Stimulated activated CD4-positive, alpha-beta T cell treated with anti-CD3 and anti-CD28 coated beads, Interleukin-12 subunit alpha, Interleukin-12 subunit beta, amount 100 ng/mL, for 48 hours (primary cell): ENCODE measurements at regions not wholly inside any gene's neighbourhood (a gene's known extent, or its start where the extent isn't known, plus 50 kb on each side); places are given as distances from the start of the nearest gene placed in this dataset.

ENCODE experiments used
- DNase-seq, 3 donors: peaks; one replicate each; pipeline ENCODE4 v3.0.0-alpha.2; 2020; ENCODE audit warnings: low read depth in 2 of 3, low spot score in 1 of 3

DNA sequence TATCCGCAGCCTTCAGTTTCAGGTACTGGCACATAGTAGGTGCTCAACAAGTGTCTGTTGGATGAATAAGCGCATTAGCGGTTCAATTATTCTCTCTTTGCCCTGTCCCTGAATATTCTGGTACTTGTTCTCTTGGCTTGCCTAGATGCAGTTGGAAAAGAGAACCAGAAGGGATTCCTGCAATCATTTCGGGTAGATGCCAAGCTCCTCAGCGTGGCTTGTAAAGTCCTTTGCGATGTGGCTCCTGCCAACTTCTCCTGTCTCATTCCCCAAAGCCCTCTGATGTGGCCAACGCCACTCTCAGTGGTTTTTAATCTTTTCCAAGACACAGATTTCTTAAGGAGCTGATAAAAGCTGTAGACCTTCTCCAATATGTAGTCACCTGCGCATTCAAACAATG lies 230.3 kb downstream of the SUDS3 start:
- DNase-seq, result no peak

GRCh38 chr12:118607831-118608230 lies 231.5 kb downstream of the SUDS3 start:
- no peak for DNase-seq

DNA sequence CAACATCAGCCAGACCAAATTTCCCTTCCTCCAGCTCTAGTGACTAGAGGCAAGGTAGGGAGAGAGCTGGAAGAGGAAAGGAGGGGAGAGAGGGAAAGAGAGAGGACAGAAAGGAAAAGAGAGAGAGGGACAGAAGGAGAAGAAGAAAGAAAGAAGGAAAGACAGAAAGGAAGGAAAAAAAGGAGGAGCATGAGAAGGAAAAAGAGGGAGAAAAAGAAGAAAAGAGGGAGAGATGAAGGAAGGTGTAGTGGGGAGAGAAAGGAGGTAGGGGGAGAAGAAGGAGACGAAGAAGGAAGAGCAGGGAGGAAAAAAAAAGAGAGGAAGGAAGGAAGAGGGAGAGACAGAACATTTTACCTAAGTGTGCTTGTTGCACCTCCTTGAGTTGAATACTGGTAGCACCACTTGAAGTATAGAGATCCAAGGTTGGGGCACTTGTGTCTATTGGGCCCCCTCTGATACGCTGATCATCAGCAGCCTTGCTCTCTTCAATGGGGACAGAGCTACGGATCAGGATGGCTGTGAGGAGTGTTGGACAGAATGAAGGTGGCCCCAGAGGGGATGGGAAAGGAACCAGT lies 232.5 kb downstream of the SUDS3 start:
- DNase-seq, result no peak

GRCh38 chr12:118611295-118611694 lies 234.9 kb downstream of the SUDS3 start:
- DNase-seq, result no peak

GRCh38 chr12:118611770-118612169 lies 235.4 kb downstream of the SUDS3 start:
- DNase-seq, result no peak

DNA sequence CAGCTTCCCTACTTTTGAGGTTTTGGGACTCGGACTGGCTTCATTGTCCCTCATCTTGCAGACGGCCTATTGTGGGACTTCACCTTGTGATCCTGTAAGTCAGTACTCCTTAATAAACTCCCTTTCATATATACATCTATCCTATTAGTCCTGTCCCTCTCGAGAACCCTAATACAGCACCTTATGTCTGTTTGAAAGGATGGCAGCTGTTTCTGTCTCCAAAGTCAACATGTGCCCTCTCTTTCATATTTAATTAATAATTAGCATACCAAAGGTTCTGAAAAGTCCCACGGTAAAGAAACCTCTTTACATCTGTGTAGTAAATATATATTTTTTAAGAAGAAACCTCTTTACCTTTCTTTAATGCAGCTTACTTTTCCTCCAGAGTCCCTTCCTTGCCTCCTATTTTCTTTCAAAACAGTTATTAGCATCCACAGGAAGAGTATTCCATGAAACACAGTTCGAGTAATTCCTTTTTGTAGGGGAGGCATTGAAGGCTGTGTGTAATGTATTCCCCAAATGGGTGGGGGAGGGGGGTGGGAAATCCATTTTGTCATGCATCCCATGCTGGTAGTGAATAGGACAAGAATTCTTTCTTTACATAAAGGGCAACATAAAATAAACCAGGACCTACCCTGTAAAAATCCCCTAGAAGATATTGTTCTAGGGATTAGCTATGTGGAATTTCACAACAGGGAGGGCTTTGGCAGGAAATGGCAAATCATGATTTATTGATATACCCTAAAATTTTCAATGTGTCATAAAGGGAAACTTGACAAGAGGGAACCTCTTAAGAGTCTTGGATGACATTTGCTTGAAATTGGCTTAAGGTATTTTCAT lies 241.5 kb downstream of the SUDS3 start:
- DNase-seq, result no peak

DNA sequence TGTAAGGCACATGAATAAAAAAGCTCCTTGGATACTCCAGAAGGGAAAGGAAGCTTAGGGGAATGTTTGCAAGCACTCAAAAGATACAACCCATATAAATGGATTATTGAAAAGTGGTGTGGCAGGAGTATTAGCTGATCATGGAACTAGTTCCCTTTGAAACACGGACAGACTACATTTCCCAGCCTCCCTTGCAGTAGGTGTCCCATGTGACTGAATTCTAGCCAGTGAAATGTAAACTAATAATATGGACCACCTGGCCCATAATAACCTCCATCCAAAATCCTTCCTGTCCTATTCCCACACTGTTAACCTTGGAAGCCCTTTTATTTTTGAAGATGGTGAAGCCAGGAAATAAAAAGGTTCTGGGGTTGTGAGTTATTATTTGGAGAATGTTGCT lies 242.3 kb downstream of the SUDS3 start:
- DNase-seq, result no peak

DNA sequence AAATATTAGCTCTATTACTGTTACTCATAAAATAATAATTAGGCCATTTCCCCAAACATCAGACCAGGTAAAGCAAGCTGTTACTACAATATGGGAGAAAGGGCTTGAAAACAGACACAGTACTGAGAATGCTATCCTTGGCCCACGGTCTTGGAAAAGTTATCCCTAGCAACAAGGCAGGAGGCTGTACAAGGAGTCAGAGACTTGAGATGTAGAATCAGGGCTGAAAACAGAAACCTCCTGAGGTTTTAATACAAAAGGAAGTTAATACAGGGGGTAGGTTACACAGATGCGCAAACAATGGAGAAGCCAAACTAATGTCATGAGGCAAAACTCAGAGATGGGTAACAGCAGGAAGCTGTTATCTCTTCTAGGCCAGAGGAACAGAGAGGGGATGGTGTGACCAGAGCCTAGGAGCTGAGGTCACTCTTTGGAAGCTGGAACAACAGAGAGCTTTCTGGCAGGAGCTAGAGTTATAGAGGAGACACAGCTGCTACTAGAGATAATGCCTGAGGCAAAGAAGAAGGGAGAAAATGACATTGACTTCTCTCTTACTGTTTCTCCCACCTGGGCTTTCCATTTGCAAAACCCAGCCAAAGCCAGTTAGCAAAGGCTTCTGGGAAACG lies 248.8 kb downstream of the SUDS3 start:
- DNase-seq, result no peak

DNA sequence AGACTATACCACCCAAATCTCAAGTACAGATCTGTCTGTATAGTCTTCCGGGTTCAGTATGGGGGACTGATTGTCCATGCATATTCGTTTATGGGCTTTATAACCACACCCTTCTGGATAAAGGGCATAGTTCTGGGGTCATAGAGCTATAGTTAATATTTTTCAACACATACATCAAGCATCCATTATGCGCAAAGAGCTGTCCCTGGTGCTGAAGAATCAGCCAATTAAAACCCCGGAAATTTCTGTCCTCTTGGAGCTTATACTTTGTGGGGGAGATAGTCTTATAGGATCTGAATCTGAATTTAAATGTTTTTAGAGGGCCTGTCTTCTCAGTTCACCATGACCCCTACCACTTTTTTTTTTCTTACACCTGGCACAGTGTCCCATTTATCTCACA lies 256.7 kb downstream of the SUDS3 start:
- DNase-seq, result no peak

DNA sequence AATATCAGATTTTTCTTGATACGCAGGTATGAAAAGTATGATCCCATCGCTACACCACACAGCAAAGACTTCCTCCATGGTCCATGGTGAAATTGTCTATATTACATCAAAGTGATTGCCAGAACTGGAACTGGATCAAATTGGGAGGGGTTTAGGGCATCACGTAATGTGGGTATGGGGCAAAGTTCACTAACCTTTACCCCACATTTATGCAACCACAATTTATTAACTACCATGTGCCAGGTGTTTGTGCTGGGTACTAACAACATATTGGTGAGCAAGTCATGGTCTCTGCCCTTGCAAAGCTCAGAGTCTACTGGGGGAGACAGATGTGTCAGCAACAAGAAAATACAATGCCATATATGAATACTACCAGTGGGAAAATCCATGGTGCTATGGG lies 258.9 kb downstream of the SUDS3 start:
- DNase-seq, result no peak

DNA sequence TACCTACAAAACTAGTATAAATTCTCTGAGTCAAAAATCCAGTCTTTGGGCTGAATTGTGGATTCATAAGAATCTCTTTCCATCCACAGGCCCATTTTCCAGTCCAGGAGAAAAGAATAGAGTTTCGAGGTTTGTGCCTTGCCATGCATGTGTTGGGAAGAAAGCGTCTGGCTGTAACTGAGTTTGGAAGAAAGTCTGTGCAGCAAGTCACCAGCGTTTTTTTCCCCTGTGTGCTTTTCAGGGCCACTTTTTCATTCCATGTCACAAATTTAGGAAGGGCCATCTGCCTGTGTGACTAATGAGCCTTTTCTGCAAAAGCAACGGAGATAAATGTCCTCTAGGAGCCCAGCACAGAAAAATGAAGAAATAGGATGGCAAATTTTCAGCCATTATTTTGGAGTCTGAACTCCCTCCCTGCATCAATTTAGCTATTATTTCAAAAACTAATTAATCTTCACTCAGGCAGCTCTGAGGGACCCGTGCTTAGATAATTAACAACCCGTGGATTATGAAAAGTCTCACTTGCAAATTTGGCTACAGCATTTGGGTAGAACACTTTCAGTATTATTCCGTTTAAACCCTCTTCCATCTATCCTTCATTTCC lies 261.5 kb downstream of the SUDS3 start:
- DNase-seq, result no peak

- DNase-seq, result no peak
These were observed 264.9 kb downstream of the SUDS3 start for GRCh38 chr12:118641249-118641648.

- DNase-seq, result no peak
These were observed 268.9 kb downstream of the SUDS3 start for GRCh38 chr12:118645219-118645618.

DNA sequence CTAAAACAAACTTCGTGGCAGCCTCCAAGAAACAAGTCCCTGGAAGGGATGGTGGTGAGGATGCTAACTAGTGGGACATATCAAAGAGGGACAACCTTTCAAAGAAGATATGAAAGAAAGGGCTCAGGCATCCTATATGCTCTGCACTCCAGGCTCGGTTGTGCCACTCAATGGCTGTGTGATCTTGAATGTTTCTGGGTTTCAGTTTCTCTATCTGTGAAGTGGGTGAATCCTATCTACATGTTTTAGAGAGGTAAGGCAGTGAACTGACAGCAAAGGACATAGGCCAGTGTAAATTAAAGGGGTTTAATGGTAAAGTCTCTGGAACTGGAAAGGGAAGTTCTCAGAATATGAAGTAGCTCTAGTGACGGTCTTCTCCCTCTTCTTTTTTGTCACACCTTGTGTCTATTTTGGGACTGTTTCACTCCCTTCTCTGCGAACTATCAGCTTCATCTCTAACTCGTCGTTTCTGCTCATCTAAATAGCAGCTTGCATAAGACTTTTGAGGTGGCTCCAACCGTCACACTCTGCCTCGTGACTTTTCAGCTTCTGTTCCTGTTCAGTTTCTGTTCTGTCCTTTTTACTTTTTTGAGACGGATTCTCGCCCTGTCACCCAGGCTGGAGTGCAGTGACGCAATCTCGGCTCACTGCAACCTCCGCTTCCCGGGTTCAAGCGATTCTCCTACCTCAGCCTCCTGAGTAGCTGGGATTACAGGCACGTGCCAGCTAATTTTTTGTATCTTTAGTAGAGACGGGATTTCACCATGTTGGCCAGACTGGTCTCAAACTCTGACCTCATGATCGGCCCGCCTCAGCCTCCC lies 273.6 kb downstream of the SUDS3 start:
- DNase-seq, result no peak

DNA sequence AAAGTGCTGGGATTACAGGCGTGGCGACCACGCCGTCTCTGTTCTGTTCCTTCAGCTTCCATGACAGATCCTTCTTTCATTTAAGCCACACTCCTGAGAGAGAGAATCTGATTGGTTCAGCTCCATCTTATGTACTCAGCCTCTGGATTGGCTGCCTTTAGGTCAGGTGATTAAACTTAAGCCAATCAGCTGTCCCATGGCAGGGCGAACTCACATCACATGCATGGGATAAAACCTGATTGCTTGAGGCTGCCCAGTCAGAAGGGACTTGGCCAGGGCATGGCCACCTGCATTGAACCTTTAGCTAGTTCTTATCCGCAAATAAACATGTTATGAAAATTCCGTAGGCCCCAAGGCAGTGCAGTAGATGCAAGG lies 274.2 kb downstream of the SUDS3 start:
- DNase-seq, result no peak

DNA sequence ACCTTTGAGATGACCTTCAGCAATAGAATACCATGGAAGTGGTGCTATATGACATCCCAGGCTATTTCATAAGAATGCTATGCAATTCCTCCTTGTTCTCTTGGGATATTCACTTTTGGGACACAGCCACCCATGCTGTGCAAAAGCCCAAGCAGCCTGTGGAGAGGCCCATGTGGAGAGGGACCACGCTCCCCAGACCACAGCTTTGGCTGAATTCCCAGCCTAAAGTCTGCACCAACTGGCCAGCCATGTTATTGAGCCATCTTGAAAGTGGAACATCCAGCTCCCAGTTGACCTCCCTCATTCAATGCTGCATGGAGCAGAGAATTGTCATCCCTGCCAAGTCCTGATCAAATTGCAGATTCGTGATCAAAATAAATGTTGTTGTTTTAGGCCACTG lies 275.1 kb downstream of the SUDS3 start:
- DNase-seq, result no peak

DNA sequence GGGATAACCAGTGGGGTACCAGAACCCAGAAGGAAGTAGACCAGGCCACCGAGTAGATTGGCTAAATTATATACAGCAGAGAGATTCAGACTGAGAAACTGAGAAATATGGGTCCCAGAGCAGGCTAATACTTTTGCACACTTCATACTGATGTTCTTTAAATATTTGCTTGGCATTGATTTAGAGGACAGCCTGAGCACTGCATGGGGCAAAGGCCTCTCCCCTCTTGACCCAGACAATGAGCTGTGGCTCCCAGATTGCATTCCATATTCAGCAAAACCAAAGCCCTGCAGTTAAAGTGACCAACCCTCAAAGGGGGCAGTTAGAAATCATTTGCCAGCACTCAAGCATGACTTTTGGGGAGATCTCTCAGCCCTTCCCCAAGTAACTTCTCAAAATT lies 279.2 kb downstream of the SUDS3 start:
- DNase-seq, result no peak

GRCh38 chr12:118680356-118680963 lies 300.9 kb upstream of the SRRM4 start:
- DNase-seq, result no peak

- DNase-seq, result no peak
These were observed 298.7 kb upstream of the SRRM4 start for GRCh38 chr12:118682656-118683055.

DNA sequence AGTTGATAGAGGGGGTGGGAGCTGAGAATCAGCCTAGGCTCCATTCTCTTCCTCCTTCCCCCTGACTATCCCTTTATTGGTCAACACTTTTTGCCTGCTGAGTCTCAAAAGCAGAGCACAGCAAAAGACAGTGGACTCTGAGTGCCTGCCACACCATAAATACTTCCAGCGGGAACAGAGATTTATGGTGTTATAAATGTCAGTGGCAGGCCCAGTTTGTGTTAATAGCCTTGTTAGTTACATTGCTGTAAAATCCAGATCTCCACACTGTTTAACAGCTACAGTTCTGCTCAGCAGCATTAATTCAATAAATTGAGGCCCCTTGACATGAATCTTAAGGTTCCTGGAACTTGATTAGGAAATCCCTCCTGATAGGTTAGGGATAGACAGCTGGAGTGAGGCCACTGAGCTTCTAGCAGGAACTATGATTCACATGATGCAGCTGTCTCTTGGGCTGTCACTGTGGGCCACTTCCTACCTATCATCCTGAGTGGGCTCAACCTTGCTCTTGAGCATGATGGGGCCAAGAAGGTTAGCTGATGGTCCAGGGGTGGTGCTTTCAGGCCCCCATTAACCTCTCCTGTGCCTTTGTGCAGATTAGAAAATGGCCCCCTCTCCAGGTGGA lies 295.2 kb upstream of the SRRM4 start:
- no peak for DNase-seq
